ENCODE measurements at regions not wholly inside any gene's neighbourhood (a gene's known extent, or its start where the extent isn't known, plus 50 kb on each side); places are given as distances from the start of the nearest gene placed in this dataset.
A peak's percentile ranks its signal among the peaks of the same experiment; 100 is the strongest.

GRCh38 chr2:201568217-201568820, 75.0 kb downstream of the TMEM237 start:
- TF ChIP-seq EZH2 (IDR thresholded peaks at IDR 0.05; ENCODE audit: low read depth) (no peak), CTCF (conservative IDR thresholded peaks at IDR 0.05) (no peak)
- no peaks in the 10 kb centered on the region for H3K79me2 ChIP-seq (ENCODE audit: low read depth)
- no peak for DNase-seq
- no peaks in the 10 kb centered on the region for H3K4me1 ChIP-seq (replicated peaks; ENCODE audit: insufficient read depth)
- POLR2A ChIA-PET (ENCODE audit: unreplicated experiment): no interaction called here
- H3K27me3 ChIP-seq (ENCODE audit: insufficient read depth, low read depth): no peaks in the 10 kb centered on the region
- H3K36me3 ChIP-seq (ENCODE audit: low read depth): no peaks in the 10 kb centered on the region
- no peak overlapping the region for H3K4me3 ChIP-seq
- no peaks in the 10 kb centered on the region for H4K20me1 ChIP-seq (ENCODE audit: insufficient read depth)
- CTCF ChIA-PET: no interaction called here
- no TSS peak for BruUV-seq (replicated peaks)
- no peak overlapping the region for H2AFZ ChIP-seq
- H3K4me2 ChIP-seq: no peak overlapping the region
- H3K9me3 ChIP-seq (ENCODE audit: insufficient read depth, low read depth): no peaks in the 10 kb centered on the region
- no peak overlapping the region for H3K27ac ChIP-seq
- intact Hi-C loops (cut with micrococcal nuclease; ENCODE audit: unreplicated experiment): no loop called here
- H3K9me2 ChIP-seq (ENCODE audit: insufficient read depth): no peaks in the 10 kb centered on the region
- H3F3A ChIP-seq (ENCODE audit: insufficient read depth, low read depth): no peaks in the 10 kb centered on the region

GRCh38 chr2:201559067-201559710, 84.1 kb downstream of the TMEM237 start:
- H3K9me3 ChIP-seq (ENCODE audit: insufficient read depth, low read depth): no peaks in the 10 kb centered on the region
- H3K9me2 ChIP-seq (ENCODE audit: insufficient read depth): no peaks in the 10 kb centered on the region
- no peaks in the 10 kb centered on the region for H3K36me3 ChIP-seq (ENCODE audit: low read depth)
- ChIA-PET POLR2A (ENCODE audit: unreplicated experiment) (no interaction called here), CTCF (no interaction called here)
- no peak overlapping the region for H3K4me3 ChIP-seq
- peak in 1 of 2 experiments; percentile 4 for DNase-seq
- H4K20me1 ChIP-seq (ENCODE audit: insufficient read depth): no peaks in the 10 kb centered on the region
- BruUV-seq (replicated peaks): no TSS peak
- H3K4me2 ChIP-seq: no peak overlapping the region
- H3K27me3 ChIP-seq (ENCODE audit: insufficient read depth, low read depth): no peaks in the 10 kb centered on the region
- TF ChIP-seq EZH2 (IDR thresholded peaks at IDR 0.05; ENCODE audit: low read depth): no peak
- TF ChIP-seq CTCF (conservative IDR thresholded peaks at IDR 0.05): no peak
- H3F3A ChIP-seq (ENCODE audit: insufficient read depth, low read depth): 0 out of 2 replicates have a peak, but pooled peaks cover 4% of the 10 kb centered on the region
- H3K4me1 ChIP-seq (replicated peaks; ENCODE audit: insufficient read depth): no peaks in the 10 kb centered on the region
- intact Hi-C loops (cut with micrococcal nuclease; ENCODE audit: unreplicated experiment): no loop called here
- no peak overlapping the region for H2AFZ ChIP-seq
- H3K27ac ChIP-seq: no peak overlapping the region
- no peaks in the 10 kb centered on the region for H3K79me2 ChIP-seq (ENCODE audit: low read depth)

- H2AFZ ChIP-seq: no peak overlapping the region
- H3K4me1 ChIP-seq (replicated peaks; ENCODE audit: insufficient read depth): no peaks in the 10 kb centered on the region
- H3K36me3 ChIP-seq (ENCODE audit: low read depth): no peaks in the 10 kb centered on the region
- H3K27ac ChIP-seq: no peak overlapping the region
- no peaks in the 10 kb centered on the region for H3K79me2 ChIP-seq (ENCODE audit: low read depth)
- DNase-seq: no peak
- H4K20me1 ChIP-seq (ENCODE audit: insufficient read depth): no peaks in the 10 kb centered on the region
- TF ChIP-seq EZH2 (IDR thresholded peaks at IDR 0.05; ENCODE audit: low read depth): no peak
- no peak for TF ChIP-seq CTCF (conservative IDR thresholded peaks at IDR 0.05)
- ChIA-PET POLR2A (ENCODE audit: unreplicated experiment) (interaction anchor here (0.8 kb wide), 1 partner anchor 107 kb away, joined by 19 read pairs; the partner anchor contains the start of genes STRADB and TRAK2), CTCF (no interaction called here)
- 0 out of 2 replicates have a peak, but pooled peaks cover 4% of the 10 kb centered on the region for H3F3A ChIP-seq (ENCODE audit: insufficient read depth, low read depth)
- intact Hi-C loops (cut with micrococcal nuclease; ENCODE audit: unreplicated experiment): no loop called here
- no peak overlapping the region; the same call in 1 of the 2 replicates for H3K4me2 ChIP-seq
- H3K9me3 ChIP-seq (ENCODE audit: insufficient read depth, low read depth): no peaks in the 10 kb centered on the region
- H3K27me3 ChIP-seq (ENCODE audit: insufficient read depth, low read depth): no peaks in the 10 kb centered on the region
- no peak overlapping the region for H3K4me3 ChIP-seq
- H3K9me2 ChIP-seq (ENCODE audit: insufficient read depth): no peaks in the 10 kb centered on the region
- no TSS peak for BruUV-seq (replicated peaks)
Observed at GRCh38 chr2:201558665-201559064, 84.6 kb downstream of the TMEM237 start.

Measured in PC-9 (cell line).